Adipocyte (in vitro differentiated cells): ENCODE measurements at regions not wholly inside any gene's neighbourhood (a gene's known extent, or its start where the extent isn't known, plus 50 kb on each side); places are given as distances from the start of the nearest gene placed in this dataset.

Experiments
- DNase-seq: peaks from one replicate; pipeline ENCODE4 v3.0.0-alpha.2; 2015; ENCODE audit warnings: low read depth
- H3K27me3 ChIP-seq: replicated peaks from 2 replicates; pipeline ENCODE4 v1.7.0; 2013; ENCODE audit warnings: mild to moderate bottlenecking, low read length, moderate library complexity; ENCODE audit not compliant: control insufficient read depth, insufficient read depth
- H3K36me3 ChIP-seq: 2 replicates; pipeline ENCODE4 v1.7.0; 2013; ENCODE audit warnings: low read length, mild to moderate bottlenecking, moderate library complexity; ENCODE audit not compliant: control insufficient read depth, insufficient read depth, severe bottlenecking
- H3K4me1 ChIP-seq: 2 replicates; pipeline ENCODE4 v1.7.0; 2013; ENCODE audit warnings: mild to moderate bottlenecking, low read length, moderate library complexity; ENCODE audit not compliant: control insufficient read depth, insufficient read depth
- H3K4me3 ChIP-seq: 2 replicates; pipeline ENCODE4 v1.7.0; 2013; ENCODE audit warnings: mild to moderate bottlenecking, low read length, moderate library complexity
- H3K9ac ChIP-seq: 2 replicates; pipeline ENCODE4 v1.7.0; 2013; ENCODE audit warnings: mild to moderate bottlenecking, low read length, moderate library complexity
- H3K9me3 ChIP-seq: 2 replicates; pipeline ENCODE4 v1.7.0; 2013; ENCODE audit warnings: mild to moderate bottlenecking, low read length, moderate library complexity; ENCODE audit not compliant: control insufficient read depth

DNA sequence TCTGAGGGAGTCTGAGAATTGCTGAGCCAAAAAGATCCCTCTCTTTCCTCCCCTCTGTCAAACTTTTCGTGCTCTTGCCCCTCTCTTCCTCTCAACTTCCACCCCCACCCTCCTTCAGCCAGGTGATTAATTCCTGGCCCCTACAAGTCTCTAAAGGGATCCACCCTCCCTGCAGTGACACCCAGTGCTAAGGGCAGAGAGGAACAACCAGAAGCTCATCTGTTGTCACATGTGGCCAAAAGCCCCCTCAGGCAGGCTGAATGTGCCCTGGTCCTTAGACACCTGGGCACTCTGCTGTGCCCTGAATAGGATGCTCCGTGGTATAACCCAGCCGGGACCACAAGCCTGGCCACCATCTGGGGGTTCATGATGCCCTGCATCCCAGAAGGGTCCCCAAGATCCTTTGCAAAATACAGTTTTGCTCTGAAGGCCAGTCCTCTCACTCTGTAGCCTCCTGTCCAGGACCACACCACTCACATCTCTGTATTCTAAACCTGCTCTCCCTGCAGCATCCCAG, 234.4 kb downstream of the BCL11A start:
- H3K4me1 ChIP-seq = no peaks in the 10 kb centered on the region

DNA sequence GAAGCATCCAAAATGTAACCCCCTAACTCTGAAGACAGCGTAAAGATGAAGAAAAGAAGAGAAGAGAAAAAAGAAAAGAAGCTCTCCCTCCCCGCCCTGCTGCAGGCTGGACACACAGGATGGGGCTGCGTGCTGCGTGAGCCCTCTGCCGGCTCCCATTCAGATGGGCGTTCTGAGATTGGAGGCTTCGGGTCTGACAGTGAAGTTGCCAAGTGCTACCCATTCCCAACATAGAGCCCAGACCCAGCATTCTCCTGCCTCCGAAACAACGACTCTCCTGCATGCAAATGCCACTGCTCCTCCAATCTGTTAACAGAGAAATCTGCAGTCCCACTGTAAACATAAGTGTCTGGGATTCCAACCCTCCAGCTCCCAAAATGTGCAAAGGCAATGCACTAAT, 234.9 kb downstream of the BCL11A start:
- H3K9ac ChIP-seq = no peak overlapping the region
- H3K27me3 ChIP-seq = peaks cover 28% of the 10 kb centered on the region
- no peak overlapping the region for H3K4me3 ChIP-seq
- H3K9me3 ChIP-seq = no peaks in the 10 kb centered on the region
- no peak for DNase-seq
- no peaks in the 10 kb centered on the region for H3K36me3 ChIP-seq
- no peaks in the 10 kb centered on the region for H3K4me1 ChIP-seq

More for the DNA sequence above, 234.4 kb downstream of the BCL11A start:
- H3K27me3 ChIP-seq = peaks cover 28% of the 10 kb centered on the region
- H3K9ac ChIP-seq = no peak overlapping the region
- no peak overlapping the region for H3K4me3 ChIP-seq
- H3K9me3 ChIP-seq = no peaks in the 10 kb centered on the region
- DNase-seq = no peak
- no peaks in the 10 kb centered on the region for H3K36me3 ChIP-seq

DNA sequence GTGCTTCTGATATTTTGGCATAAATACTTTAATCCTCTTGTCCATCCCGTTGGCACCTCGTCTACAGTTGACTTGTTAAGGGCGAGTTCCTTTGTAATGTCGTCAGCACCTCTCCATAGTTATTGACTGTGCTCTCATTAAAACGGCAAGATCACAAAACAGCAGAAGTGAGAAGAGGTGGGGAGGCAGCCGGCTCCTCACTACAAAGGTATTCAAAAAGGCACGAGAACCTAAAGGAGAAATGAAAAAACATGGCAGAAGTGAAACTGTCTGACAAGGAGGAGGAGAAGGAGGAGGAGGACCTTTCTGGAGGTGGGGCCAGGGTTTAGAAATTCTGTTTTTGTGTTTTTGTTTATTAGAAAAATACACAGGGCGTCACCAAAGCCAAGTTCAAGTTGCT, 235.6 kb downstream of the BCL11A start:
- H3K36me3 ChIP-seq = no peaks in the 10 kb centered on the region
- peaks cover 25% of the 10 kb centered on the region for H3K27me3 ChIP-seq
- no peak for DNase-seq
- H3K9me3 ChIP-seq = no peaks in the 10 kb centered on the region
- H3K4me1 ChIP-seq = no peaks in the 10 kb centered on the region
- H3K9ac ChIP-seq = no peak overlapping the region
- no peak overlapping the region for H3K4me3 ChIP-seq

DNA sequence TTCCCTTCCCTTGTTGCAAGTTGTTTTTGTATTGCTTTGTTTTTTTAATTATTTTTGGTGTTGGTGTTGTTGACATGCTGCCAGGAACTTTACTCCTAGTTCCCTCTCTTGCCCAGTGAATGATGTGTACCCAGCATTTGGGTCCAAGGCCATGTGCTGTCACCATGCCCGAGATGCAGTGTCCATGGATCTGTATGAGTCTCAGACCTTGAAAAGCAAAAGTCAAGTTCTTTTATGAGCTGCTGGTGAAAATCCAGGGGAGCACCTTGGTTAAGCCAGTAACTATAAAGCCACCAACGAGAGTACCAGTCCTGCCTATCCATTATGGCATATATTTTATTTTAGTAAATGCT, 236.4 kb downstream of the BCL11A start:
- no peak overlapping the region for H3K4me3 ChIP-seq
- peaks cover 22% of the 10 kb centered on the region for H3K27me3 ChIP-seq
- no peak overlapping the region for H3K9ac ChIP-seq
- H3K4me1 ChIP-seq = no peaks in the 10 kb centered on the region
- H3K9me3 ChIP-seq = no peaks in the 10 kb centered on the region
- no peaks in the 10 kb centered on the region for H3K36me3 ChIP-seq
- DNase-seq = no peak

DNA sequence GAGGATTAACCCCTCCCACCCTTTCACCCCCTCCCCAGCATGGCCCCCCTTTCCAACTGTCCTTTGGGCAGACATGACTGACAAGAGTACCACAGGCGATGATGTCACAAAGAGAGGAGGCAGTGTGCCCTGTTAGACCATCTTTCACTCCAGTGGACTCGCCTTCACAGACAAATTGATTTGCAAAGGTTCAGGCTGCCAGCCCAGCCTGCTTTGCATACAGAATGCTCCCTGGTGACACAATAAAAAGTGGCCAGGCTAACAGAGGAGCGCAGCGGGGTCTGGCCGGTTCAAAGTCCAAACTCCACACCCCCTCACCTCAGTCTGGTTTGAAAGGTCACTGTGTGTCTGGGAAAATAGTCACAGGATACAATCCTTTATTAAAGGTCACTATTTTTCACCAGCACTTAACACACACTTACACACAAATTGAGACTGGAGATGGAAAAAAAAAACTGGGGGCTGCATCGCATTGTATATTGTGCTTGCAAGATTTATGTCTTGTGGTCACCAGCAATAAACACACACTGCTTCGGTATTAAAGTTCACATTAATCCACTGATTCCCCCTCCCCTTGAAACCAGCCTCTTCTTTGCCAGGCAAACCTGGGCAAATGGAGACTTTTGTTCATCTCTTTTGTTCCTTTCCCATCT, 236.9 kb downstream of the BCL11A start:
- Histone ChIP-seq H3K9me3 (no peaks in the 10 kb centered on the region), H3K27me3 (peaks cover 22% of the 10 kb centered on the region), H3K4me1 (no peaks in the 10 kb centered on the region), H3K9ac (no peak overlapping the region), H3K36me3 (no peaks in the 10 kb centered on the region), H3K4me3 (no peak overlapping the region)
- no peak for DNase-seq

DNA sequence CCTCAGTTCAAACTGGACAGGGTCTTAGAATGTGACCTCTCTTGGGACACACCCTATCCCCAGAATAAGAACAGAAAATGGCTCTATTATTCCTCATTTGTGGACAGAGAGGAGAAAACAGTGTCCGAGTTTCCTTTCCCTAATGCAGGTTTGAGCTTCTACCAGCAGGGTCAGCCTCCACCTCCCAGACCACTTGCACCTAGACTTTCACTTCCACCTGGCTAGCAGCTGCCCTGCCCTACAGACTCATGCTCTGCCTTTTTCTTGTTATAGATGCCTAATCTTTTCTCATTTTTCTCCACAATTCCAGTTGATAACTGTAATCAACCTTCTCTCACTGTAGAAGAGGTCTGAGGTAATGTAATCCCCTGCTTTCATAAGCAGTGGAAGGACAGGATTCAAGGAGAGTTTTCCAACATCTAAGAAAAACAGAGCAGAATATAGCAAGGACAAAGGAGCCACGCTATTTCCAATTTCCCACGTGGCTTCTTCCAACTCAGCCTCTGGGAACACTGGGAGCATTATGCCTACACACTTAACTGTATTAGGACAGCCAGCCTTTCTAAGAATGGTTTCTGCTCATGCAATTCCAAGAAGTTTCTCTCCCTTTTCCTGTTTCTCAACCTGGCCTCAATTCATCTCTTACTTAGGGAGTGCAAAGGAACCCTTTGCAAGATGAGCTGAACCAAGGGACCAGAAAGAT, 239.8 kb downstream of the BCL11A start:
- Histone ChIP-seq H3K36me3 (no peaks in the 10 kb centered on the region), H3K4me1 (no peaks in the 10 kb centered on the region), H3K9ac (no peak overlapping the region), H3K27me3 (peaks cover 11% of the 10 kb centered on the region), H3K9me3 (no peaks in the 10 kb centered on the region), H3K4me3 (no peak overlapping the region)
- no peak for DNase-seq

DNA sequence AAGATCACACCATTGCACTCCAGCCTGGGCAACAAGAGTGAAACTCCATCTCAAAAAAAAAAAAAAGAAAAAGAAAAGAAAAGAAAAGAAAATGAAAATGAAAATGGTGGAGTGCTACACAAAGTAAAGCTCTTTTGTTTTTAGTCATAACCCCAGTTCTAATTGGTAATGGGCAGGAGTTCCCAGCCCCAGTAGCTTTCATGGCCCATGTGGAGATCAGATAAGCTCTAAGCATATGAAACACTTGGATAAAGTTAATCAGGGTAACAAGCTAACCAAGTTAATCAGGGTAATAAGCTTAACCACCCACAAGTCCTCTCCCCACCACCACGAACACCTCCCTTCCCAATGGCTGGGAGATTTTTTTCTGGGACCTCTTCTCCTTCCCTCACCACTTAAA, 240.8 kb downstream of the BCL11A start:
- DNase-seq = no peak
- Histone ChIP-seq H3K9me3 (no peaks in the 10 kb centered on the region), H3K27me3 (peaks cover 4% of the 10 kb centered on the region), H3K36me3 (no peaks in the 10 kb centered on the region), H3K4me1 (no peaks in the 10 kb centered on the region), H3K9ac (no peak overlapping the region), H3K4me3 (no peak overlapping the region)

DNA sequence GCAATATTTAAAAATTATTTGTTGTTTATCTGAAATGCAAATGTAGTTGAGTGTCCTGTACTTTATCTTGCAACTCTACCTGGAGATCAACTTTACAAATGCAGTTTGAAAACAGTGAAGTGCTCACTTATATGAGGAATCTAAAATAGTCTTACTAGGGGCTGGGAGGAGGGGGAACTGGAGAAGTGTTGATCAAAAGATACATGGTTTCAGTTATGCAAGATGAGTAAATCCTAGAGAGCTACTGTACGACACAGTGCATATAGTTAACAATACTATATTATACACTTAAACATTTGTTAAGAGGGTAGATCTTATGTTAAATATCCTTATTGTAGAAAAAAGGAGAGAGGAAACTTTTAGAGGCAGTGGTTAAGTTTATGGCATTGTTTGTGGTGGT, 241.9 kb downstream of the BCL11A start:
- Histone ChIP-seq H3K36me3 (no peaks in the 10 kb centered on the region), H3K27me3 (peaks cover 3% of the 10 kb centered on the region), H3K4me3 (no peak overlapping the region), H3K4me1 (no peaks in the 10 kb centered on the region), H3K9me3 (no peaks in the 10 kb centered on the region), H3K9ac (no peak overlapping the region)
- no peak for DNase-seq

DNA sequence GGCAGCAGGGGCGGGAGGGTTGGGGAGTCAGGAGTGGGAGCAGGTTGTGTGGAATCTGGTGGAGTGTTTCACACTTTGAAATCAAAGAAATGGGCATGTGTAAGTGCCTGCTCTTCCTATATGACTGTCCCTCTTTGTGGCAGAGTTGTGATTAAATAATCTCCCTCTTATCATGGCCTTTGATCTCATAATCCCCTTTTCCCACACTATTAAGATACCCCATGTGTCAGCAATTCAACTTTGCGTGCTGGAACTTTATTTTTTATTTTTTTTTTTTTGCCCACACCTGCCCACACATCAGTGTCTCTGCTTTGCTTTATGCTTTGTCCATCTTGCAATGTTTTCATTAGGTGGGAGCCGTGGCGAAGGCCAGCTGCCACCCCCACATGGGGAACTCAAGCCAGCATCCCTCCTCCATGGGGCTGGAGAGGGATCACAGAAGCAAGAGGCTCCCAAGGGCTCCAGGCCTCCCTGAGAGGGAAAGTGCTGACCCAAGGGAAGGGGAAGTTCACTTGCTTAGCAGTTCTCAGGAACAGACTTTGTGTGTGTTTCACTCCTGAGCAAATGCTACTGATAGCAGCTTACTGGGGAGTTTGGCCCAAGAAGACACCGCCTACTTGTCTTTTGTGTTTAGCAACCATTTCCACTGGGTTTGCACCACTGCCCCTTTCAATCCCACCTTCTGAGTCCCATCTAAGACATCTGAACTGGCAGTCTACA, 243.4 kb downstream of the BCL11A start:
- H3K36me3 ChIP-seq = no peaks in the 10 kb centered on the region
- H3K27me3 ChIP-seq = peaks cover 3% of the 10 kb centered on the region
- no peaks in the 10 kb centered on the region for H3K9me3 ChIP-seq
- DNase-seq = no peak
- H3K4me3 ChIP-seq = no peak overlapping the region
- H3K9ac ChIP-seq = no peak overlapping the region
- no peaks in the 10 kb centered on the region for H3K4me1 ChIP-seq

DNA sequence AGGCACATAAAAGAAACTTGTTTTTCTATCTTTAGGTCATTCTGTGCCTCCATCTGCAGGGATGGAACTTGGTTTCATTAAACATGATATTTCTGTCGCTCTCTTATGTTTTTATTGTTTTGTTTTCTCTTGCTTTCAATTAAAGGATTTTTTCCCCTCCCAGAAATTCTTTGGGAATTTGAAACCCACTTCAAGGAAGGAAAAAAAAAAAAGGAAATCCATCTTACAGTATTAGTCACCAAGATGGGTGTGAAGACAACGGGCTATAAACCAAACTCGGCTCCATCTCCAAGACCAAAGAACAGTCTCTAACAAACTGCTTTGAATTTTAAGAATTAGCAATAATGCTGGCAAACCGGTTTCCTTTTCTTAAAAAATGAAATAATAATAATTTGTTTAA, 244.1 kb downstream of the BCL11A start:
- Histone ChIP-seq H3K4me1 (no peaks in the 10 kb centered on the region), H3K9ac (no peak overlapping the region), H3K36me3 (no peaks in the 10 kb centered on the region), H3K4me3 (no peak overlapping the region), H3K9me3 (no peaks in the 10 kb centered on the region), H3K27me3 (peaks cover 3% of the 10 kb centered on the region)
- no peak for DNase-seq

DNA sequence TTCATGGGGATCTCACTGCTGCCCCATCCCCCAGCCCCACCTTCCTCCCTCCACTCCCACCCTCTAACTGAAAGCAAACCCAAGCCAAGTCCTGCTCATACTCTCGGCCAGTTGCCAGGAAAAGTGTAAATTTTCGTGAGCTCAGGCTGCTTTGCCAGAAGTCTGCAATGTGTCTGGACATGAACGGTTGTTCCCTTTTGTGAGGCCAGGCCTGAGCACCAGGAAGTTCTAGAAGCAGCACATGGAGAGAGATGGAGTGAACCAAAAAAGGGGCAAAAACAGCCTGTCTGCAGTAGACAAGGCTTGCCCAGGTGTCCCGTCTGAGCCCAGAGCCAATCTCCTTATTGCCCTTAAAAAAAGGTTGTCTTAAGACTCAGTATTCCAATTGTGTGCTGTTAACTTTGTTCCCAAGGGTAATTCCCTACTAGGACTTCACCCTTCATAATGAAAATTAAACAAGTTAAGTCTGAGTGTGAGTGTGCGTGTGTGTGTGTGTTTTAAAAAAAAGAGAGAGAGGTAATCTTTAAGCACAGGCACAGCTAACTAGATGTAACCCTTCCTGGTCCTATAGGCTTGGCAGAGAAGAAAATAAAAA, 247.1 kb downstream of the BCL11A start:
- Histone ChIP-seq H3K9me3 (no peaks in the 10 kb centered on the region), H3K36me3 (no peaks in the 10 kb centered on the region), H3K9ac (no peak overlapping the region), H3K4me1 (no peaks in the 10 kb centered on the region), H3K4me3 (no peak overlapping the region), H3K27me3 (peaks cover 3% of the 10 kb centered on the region)
- DNase-seq = no peak
